ENCODE measurements at regions not wholly inside any gene's neighbourhood (a gene's known extent, or its start where the extent isn't known, plus 50 kb on each side); places are given as distances from the start of the nearest gene placed in this dataset.
"Not testable (repeated sequence)": the region's sequence is repeated elsewhere in the genome, so short reads cannot be mapped to it uniquely, and the experiment has no call there.

- DNase-seq, result no peak
These were observed 124.5 kb upstream of the ZCCHC13 start for GRCh38 chrX:74179499-74179898.

- DNase-seq, result no peak
These were observed 124.9 kb upstream of the ZCCHC13 start for GRCh38 chrX:74179071-74179470.

GRCh38 chrX:74178536-74178935 lies 125.4 kb upstream of the ZCCHC13 start:
- DNase-seq, result no peak

GRCh38 chrX:74171465-74171864 lies 132.5 kb upstream of the ZCCHC13 start:
- DNase-seq, result no peak

- DNase-seq, result no peak
These were observed 141.8 kb upstream of the ZCCHC13 start for GRCh38 chrX:74162199-74162598.

- no peak for DNase-seq
These were observed 143.2 kb upstream of the ZCCHC13 start for GRCh38 chrX:74160816-74161215.

GRCh38 chrX:74160358-74160757 lies 143.6 kb upstream of the ZCCHC13 start:
- no peak for DNase-seq

GRCh38 chrX:74147439-74147838 lies 156.5 kb upstream of the ZCCHC13 start:
- DNase-seq, result no peak

GRCh38 chrX:74138943-74139342 lies 165.0 kb upstream of the ZCCHC13 start:
- no peak for DNase-seq

- DNase-seq, result no peak
These were observed 170.7 kb upstream of the ZCCHC13 start for GRCh38 chrX:74133156-74133796.

- no peak for DNase-seq
These were observed 171.7 kb upstream of the ZCCHC13 start for GRCh38 chrX:74132280-74132679.

GRCh38 chrX:74119016-74119910 lies 184.7 kb upstream of the ZCCHC13 start:
- no peak for DNase-seq

- no peak for DNase-seq
These were observed 185.7 kb upstream of the ZCCHC13 start for GRCh38 chrX:74117962-74118902.

GRCh38 chrX:74111245-74111644 lies 192.7 kb upstream of the ZCCHC13 start:
- no peak for DNase-seq

- no peak for DNase-seq
These were observed 196.3 kb upstream of the ZCCHC13 start for GRCh38 chrX:74107666-74108065.

- DNase-seq, result no peak
These were observed 199.5 kb upstream of the ZCCHC13 start for GRCh38 chrX:74104356-74105015.

- DNase-seq, result not testable (repeated sequence)
These were observed 205.6 kb upstream of the ZCCHC13 start for GRCh38 chrX:74098407-74098806.

GRCh38 chrX:74090049-74090448 lies 213.9 kb upstream of the ZCCHC13 start:
- DNase-seq, result no peak

GRCh38 chrX:74085642-74086236 lies 218.2 kb upstream of the ZCCHC13 start:
- DNase-seq, result no peak

GRCh38 chrX:74080165-74080564 lies 223.8 kb upstream of the ZCCHC13 start:
- no peak for DNase-seq

GRCh38 chrX:74065831-74066390 lies 213.4 kb upstream of the XIST start:
- no peak for DNase-seq

All from activated T-cell treated with anti-CD3 and anti-CD28 coated beads, Interleukin-2, amount 50 U/mL, for 48 hours (primary cell).